GM19467 (cell line): ENCODE measurements at regions not wholly inside any gene's neighbourhood (a gene's known extent, or its start where the extent isn't known, plus 50 kb on each side); places are given as distances from the start of the nearest gene placed in this dataset.
"Not testable (repeated sequence)": the region's sequence is repeated elsewhere in the genome, so short reads cannot be mapped to it uniquely, and the experiment has no call there.

Experiments
- ATAC-seq: cut with Tn5 transposase; IDR thresholded peaks from one replicate; pipeline ENCODE4 v1.9.1; 2021; ENCODE audit warnings: mild to moderate bottlenecking, moderate library complexity; ENCODE audit not compliant: unreplicated experiment

GRCh38 chr18:59980188-59980637 lies 80.4 kb downstream of the PMAIP1 start:
- no peak for ATAC-seq

- ATAC-seq, result no peak
Measured at GRCh38 chr18:59971871-59972428, 72.2 kb downstream of the PMAIP1 start.

- ATAC-seq, result peak; percentile 68
Measured at GRCh38 chr18:59971144-59971543, 71.3 kb downstream of the PMAIP1 start.

GRCh38 chr18:59969477-59970028 lies 69.8 kb downstream of the PMAIP1 start:
- not testable (repeated sequence) for ATAC-seq

- ATAC-seq, result no peak
Measured at GRCh38 chr18:59968583-59968982, 68.8 kb downstream of the PMAIP1 start.

GRCh38 chr18:59967878-59968277 lies 68.1 kb downstream of the PMAIP1 start:
- ATAC-seq, result no peak

GRCh38 chr18:59966913-59967312 lies 67.1 kb downstream of the PMAIP1 start:
- ATAC-seq, result no peak

GRCh38 chr18:59963229-59963628 lies 63.4 kb downstream of the PMAIP1 start:
- ATAC-seq, result no peak

- peak; percentile 68 for ATAC-seq
Measured at GRCh38 chr18:59961070-59961469, 61.3 kb downstream of the PMAIP1 start.

- ATAC-seq, result no peak
Measured at GRCh38 chr18:59960272-59960671, 60.5 kb downstream of the PMAIP1 start.

- no peak for ATAC-seq
Measured at GRCh38 chr18:59959606-59960005, 59.8 kb downstream of the PMAIP1 start.

- ATAC-seq, result no peak
Measured at GRCh38 chr18:59959073-59959472, 59.3 kb downstream of the PMAIP1 start.

GRCh38 chr18:59957957-59958356 lies 58.2 kb downstream of the PMAIP1 start:
- peak; percentile 42 for ATAC-seq

GRCh38 chr18:59954755-59955156 lies 55.0 kb downstream of the PMAIP1 start:
- no peak for ATAC-seq

- no peak for ATAC-seq
Measured at GRCh38 chr18:59954241-59954640, 54.4 kb downstream of the PMAIP1 start.
